Suprapubic skin (tissue), 4 donors: ENCODE measurements at regions not wholly inside any gene's neighbourhood (a gene's known extent, or its start where the extent isn't known, plus 50 kb on each side); places are given as distances from the start of the nearest gene placed in this dataset.
A peak's percentile ranks its signal among the peaks of the same experiment; 100 is the strongest.
"Not testable (repeated sequence)": the region's sequence is repeated elsewhere in the genome, so short reads cannot be mapped to it uniquely, and the experiment has no call there.

Experiments
- DNase-seq, 2 donors: peaks; one replicate each; pipeline ENCODE4 v3.0.0-alpha.2; 2019; ENCODE audit warnings: low spot score in 2 of 2
- H3K27ac ChIP-seq: fragments of 200-600 bp; sonication (generic); one replicate; pipeline ENCODE4 v1.5.1; 2019
- H3K27me3 ChIP-seq: fragments of 200-600 bp; sonication (generic); one replicate; pipeline ENCODE4 v1.5.1; 2019
- H3K36me3 ChIP-seq: fragments of 200-600 bp; sonication (generic); one replicate; pipeline ENCODE4 v1.5.1; 2019
- H3K4me1 ChIP-seq: fragments of 200-600 bp; sonication (generic); one replicate; pipeline ENCODE4 v1.5.1; 2019
- H3K4me3 ChIP-seq: fragments of 200-600 bp; sonication (generic); one replicate; pipeline ENCODE4 v1.5.1; 2019; ENCODE audit warnings: mild to moderate bottlenecking
- H3K9me3 ChIP-seq: fragments of 200-600 bp; sonication (generic); one replicate; pipeline ENCODE4 v1.5.1; 2019
- EP300 ChIP-seq: sonication (generic); formaldehyde crosslinking; IDR thresholded peaks from one replicate; pipeline ENCODE4 v1.6.1; 2017; ENCODE audit warnings: antibody characterized with exemption
- POLR2A ChIP-seq, 2 donors: fragments of 450-650 bp; IDR thresholded peaks; one replicate each; pipeline ENCODE4 v1.6.1; 2017; ENCODE audit warnings: antibody characterized with exemption in 2 of 2, mild to moderate bottlenecking in 2 of 2, moderate library complexity in 2 of 2
- POLR2AphosphoS5 ChIP-seq, 3 donors: sonication (generic); formaldehyde crosslinking; IDR thresholded peaks; one replicate each; pipeline ENCODE4 v1.6.1; 2017; ENCODE audit warnings: antibody characterized with exemption in 3 of 3
- WGBS: methylation state at CpG from one replicate; pipeline ENCODE4 v1.1.5; 2018; 5-methylcytosine and 5-hydroxymethylcytosine counted together
- TF ChIP-seq, protein P1 (sequence below), 2 donors: fragments of 200-600 bp in 1 of 2; fragments of 450-650 bp in 1 of 2; sonication (generic) in 1 of 2; IDR thresholded peaks; one replicate each; pipeline ENCODE4 v1.5.1; 2016 to 2019; ENCODE audit warnings: antibody characterized with exemption in 2 of 2, mild to moderate bottlenecking in 1 of 2, moderate library complexity in 1 of 2

- peak overlapping the region; percentile 7 for H3K27ac ChIP-seq
- 10% methylated on average over 1 of the region's 1 CpG for WGBS
These were observed 326.4 kb downstream of the DCHS2 start for GRCh38 chr4:154164931-154165839.

DNA sequence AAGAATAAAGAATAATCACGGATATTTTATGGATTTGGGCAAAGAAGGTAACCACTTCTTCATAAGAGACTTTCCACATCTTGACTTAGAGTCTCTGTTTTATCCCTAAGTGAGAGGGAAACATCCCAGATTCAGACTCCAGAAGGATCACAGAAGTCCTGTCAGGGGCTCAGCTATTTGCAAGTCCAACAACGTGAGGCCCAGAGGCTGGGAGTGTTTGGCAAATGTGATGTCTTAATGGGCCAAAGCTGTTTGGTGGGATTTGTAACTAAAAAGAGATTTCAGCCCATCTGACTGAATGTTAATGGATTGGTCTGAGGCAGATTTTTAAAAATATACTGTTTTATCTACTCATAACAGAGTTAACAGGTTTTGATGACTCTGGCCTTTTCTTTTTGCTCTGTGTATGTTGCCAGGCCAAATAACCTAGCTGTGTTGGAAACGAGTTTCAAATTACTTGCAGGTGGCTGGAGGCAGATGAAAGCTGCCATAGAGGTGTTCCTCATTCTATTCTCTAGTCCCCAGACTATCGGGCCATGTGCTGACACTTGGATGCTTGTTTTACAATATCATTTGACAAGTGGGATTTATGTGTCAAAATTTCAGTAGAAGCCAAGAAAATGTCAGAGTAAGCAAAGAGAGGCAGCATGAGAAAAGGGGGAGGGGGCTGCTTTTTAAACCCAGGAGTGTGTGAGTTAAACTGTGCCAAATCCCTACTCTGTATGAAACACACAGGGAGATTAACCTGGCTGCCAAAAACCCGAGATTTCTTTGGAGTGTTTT is 330.9 kb downstream of the DCHS2 start:
- DNase-seq = no peak

More at GRCh38 chr4:154164931-154165839, 326.4 kb downstream of the DCHS2 start:
- no peaks in the 10 kb centered on the region for H3K27me3 ChIP-seq
- DNase-seq = no peak
- H3K36me3 ChIP-seq = no peaks in the 10 kb centered on the region
- TF ChIP-seq POLR2A (IDR thresholded peaks at IDR 0.05) = no peak
- TF ChIP-seq, protein P1, sequence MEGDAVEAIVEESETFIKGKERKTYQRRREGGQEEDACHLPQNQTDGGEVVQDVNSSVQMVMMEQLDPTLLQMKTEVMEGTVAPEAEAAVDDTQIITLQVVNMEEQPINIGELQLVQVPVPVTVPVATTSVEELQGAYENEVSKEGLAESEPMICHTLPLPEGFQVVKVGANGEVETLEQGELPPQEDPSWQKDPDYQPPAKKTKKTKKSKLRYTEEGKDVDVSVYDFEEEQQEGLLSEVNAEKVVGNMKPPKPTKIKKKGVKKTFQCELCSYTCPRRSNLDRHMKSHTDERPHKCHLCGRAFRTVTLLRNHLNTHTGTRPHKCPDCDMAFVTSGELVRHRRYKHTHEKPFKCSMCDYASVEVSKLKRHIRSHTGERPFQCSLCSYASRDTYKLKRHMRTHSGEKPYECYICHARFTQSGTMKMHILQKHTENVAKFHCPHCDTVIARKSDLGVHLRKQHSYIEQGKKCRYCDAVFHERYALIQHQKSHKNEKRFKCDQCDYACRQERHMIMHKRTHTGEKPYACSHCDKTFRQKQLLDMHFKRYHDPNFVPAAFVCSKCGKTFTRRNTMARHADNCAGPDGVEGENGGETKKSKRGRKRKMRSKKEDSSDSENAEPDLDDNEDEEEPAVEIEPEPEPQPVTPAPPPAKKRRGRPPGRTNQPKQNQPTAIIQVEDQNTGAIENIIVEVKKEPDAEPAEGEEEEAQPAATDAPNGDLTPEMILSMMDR (IDR thresholded peaks at IDR 0.05) = no peak
- TF ChIP-seq POLR2AphosphoS5 (IDR thresholded peaks at IDR 0.05) = no peak
- TF ChIP-seq EP300 = no peak
- no peaks in the 10 kb centered on the region for H3K9me3 ChIP-seq
- H3K4me1 ChIP-seq = peaks cover 10% of the 10 kb centered on the region
- H3K4me3 ChIP-seq = no peak overlapping the region

DNA sequence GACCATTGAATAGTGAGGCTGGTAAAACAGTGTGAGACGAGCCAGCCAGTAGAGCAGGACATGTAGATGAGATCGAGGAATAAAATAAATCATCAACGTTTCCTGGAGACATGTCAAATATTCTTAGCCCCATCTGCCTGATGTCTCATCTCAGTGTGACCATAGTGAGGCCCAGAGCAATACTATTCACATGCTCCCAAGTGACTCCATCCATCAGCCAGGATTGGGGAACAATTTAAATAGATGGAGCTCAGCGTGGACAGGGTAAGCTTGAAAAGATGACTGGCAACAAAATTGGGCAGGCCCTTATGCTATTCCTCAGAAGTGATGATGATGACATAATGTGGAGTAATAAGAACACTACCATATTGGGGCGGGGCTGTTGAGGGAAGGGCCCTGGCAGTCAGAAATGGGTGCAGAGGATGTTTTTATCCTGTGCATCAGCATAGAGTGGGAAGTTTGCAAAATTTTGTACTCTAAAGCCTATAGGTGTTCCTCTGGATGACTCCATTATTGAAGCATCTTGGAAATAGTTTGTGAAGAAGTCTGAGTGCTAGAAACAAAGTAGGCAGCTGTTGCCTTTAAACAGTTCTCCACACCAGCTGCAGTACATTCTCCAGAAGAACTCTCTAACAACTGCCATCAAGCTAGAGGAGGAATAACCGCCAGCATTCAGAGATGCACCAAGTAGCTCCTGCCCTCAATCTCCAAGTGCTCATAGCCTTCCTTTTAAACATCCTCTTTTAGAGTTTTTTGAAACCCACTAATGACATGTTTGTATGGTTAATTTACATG is 333.0 kb downstream of the DCHS2 start:
- H3K4me1 ChIP-seq = no peaks in the 10 kb centered on the region
- TF ChIP-seq, protein P1 (IDR thresholded peaks at IDR 0.05) = no peak
- no peak for TF ChIP-seq POLR2A (IDR thresholded peaks at IDR 0.05)
- TF ChIP-seq EP300 = no peak
- no peak for TF ChIP-seq POLR2AphosphoS5 (IDR thresholded peaks at IDR 0.05)
- WGBS = 55% methylated on average over 6 of the region's 6 CpGs
- no peaks in the 10 kb centered on the region for H3K9me3 ChIP-seq
- no peaks in the 10 kb centered on the region for H3K27me3 ChIP-seq
- no peak for DNase-seq
- no peak overlapping the region for H3K27ac ChIP-seq
- no peak overlapping the region for H3K4me3 ChIP-seq
- no peaks in the 10 kb centered on the region for H3K36me3 ChIP-seq

More for the DNA sequence above, 330.9 kb downstream of the DCHS2 start:
- H3K36me3 ChIP-seq = no peaks in the 10 kb centered on the region
- TF ChIP-seq, protein P1 (IDR thresholded peaks at IDR 0.05) = no peak
- TF ChIP-seq EP300 (no peak), POLR2AphosphoS5 (IDR thresholded peaks at IDR 0.05) (no peak), POLR2A (IDR thresholded peaks at IDR 0.05) (no peak)
- no peaks in the 10 kb centered on the region for H3K27me3 ChIP-seq
- no peak overlapping the region for H3K27ac ChIP-seq
- no peak overlapping the region for H3K4me3 ChIP-seq
- no peaks in the 10 kb centered on the region for H3K9me3 ChIP-seq
- peaks cover 6% of the 10 kb centered on the region for H3K4me1 ChIP-seq
- 20% methylated on average over 5 of the region's 5 CpGs for WGBS

DNA sequence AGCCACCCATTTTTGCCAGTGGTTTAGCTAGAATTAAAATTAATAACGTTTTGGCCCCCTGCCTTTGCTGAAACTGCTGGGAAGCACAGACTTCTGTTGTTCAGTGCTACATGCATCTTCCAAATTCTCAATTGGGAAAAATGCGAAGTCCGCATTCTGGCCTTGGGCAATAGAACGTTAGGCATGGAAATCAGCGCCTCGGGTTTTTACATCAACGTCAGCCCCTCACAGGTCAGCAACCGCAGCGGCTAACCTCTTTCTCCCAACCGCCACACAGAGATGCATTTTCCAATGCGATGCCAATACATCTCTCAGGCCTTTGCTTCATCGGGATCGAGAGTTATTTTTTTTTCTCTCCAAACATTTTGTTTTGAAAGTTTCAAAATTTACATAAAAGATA is 339.1 kb downstream of the DCHS2 start:
- WGBS = 80% methylated on average over 13 of the region's 13 CpGs
- Histone ChIP-seq H3K27me3 (no peaks in the 10 kb centered on the region), H3K36me3 (no peaks in the 10 kb centered on the region), H3K4me1 (no peaks in the 10 kb centered on the region), H3K27ac (no peak overlapping the region), H3K9me3 (no peaks in the 10 kb centered on the region), H3K4me3 (no peak overlapping the region)
- no peak for DNase-seq
- no peak for TF ChIP-seq POLR2A (IDR thresholded peaks at IDR 0.05)

GRCh38 chr4:154149236-154149635 is 342.4 kb downstream of the DCHS2 start:
- H3K36me3 ChIP-seq, H3K4me3 ChIP-seq, H3K27ac ChIP-seq, H3K9me3 ChIP-seq, H3K27me3 ChIP-seq, DNase-seq, H3K4me1 ChIP-seq: not testable (repeated sequence)
- WGBS = 91% methylated on average over 5 of the region's 5 CpGs
